Endothelial cell of umbilical vein (primary cell): ENCODE measurements at regions not wholly inside any gene's neighbourhood (a gene's known extent, or its start where the extent isn't known, plus 50 kb on each side); places are given as distances from the start of the nearest gene placed in this dataset.

Experiments used
- CTCF ChIP-seq, 2 donors: IDR thresholded peaks; 1 replicate in 1 of 2; 2 replicates in 1 of 2; pipeline ENCODE4 v1.5.1; 2011; ENCODE audit warnings: low read length in 2 of 2, mild to moderate bottlenecking in 2 of 2, moderate library complexity in 2 of 2, control low read depth in 1 of 2, inconsistent platforms in 1 of 2, low read depth in 1 of 2; ENCODE audit not compliant: insufficient read depth in 1 of 2; ENCODE audit errors: extremely low read depth in 1 of 2
- EZH2 ChIP-seq: IDR thresholded peaks from 2 replicates; pipeline ENCODE4 v1.6.1; 2012; ENCODE audit warnings: borderline replicate concordance, low read depth, mild to moderate bottlenecking, moderate library complexity, low read length, inconsistent platforms; ENCODE audit not compliant: severe bottlenecking
- FOS ChIP-seq: IDR thresholded peaks from 2 replicates; pipeline ENCODE4 v1.6.1; 2011; ENCODE audit warnings: mild to moderate bottlenecking, low read length, moderate library complexity, borderline replicate concordance; ENCODE audit not compliant: insufficient read depth
- GATA2 ChIP-seq: IDR thresholded peaks from 2 replicates; pipeline ENCODE4 v1.7.0; 2011; ENCODE audit warnings: low read depth, mild to moderate bottlenecking, moderate library complexity, mixed read lengths, low read length; ENCODE audit not compliant: insufficient read length, insufficient read depth
- JUN ChIP-seq: IDR thresholded peaks from 2 replicates; pipeline ENCODE4 v1.6.1; 2011; ENCODE audit warnings: borderline replicate concordance, low read depth; ENCODE audit not compliant: insufficient read length, insufficient read depth
- MAX ChIP-seq: IDR thresholded peaks from 2 replicates; pipeline ENCODE4 v1.6.1; 2011; ENCODE audit not compliant: insufficient read depth, insufficient read length
- MYC ChIP-seq: IDR thresholded peaks from one replicate; pipeline ENCODE4 v1.6.1; 2011; ENCODE audit warnings: mild to moderate bottlenecking, low read depth, low read length
- POLR2A ChIP-seq: IDR thresholded peaks from 2 replicates; pipeline ENCODE4 v1.6.1; 2012; ENCODE audit warnings: low read depth, mild to moderate bottlenecking, control low read depth, low read length
- POLR2AphosphoS5 ChIP-seq: IDR thresholded peaks from 2 replicates; pipeline ENCODE4 v1.6.1; 2012; ENCODE audit warnings: low read depth, mild to moderate bottlenecking, control low read depth, low read length, moderate library complexity; ENCODE audit not compliant: insufficient read depth

- TF ChIP-seq CTCF (IDR thresholded peaks at IDR 0.05; ENCODE audit: extremely low read depth in 1 of 2, insufficient read depth in 1 of 2, low read depth in 1 of 2, low read length in 2 of 2), result no peak
- no peak for TF ChIP-seq POLR2A
- TF ChIP-seq EZH2, result no peak
- no peak for TF ChIP-seq MAX
- TF ChIP-seq POLR2AphosphoS5, result no peak
- no peak for TF ChIP-seq JUN
- TF ChIP-seq GATA2, result no peak
- TF ChIP-seq FOS, result no peak
- TF ChIP-seq MYC, result no peak
Observed at GRCh38 chrX:78496483-78496882, 162.6 kb downstream of the RTL3 start.
